IMR-90 (cell line): ENCODE measurements at regions not wholly inside any gene's neighbourhood (a gene's known extent, or its start where the extent isn't known, plus 50 kb on each side); places are given as distances from the start of the nearest gene placed in this dataset.

Experiments
- ATAC-seq: fragments of 200-7000 bp; cut with Tn5 transposase; 2 replicates; pipeline ENCODE4 v1.9.1; 2020; ENCODE audit warnings: low read depth, mild to moderate bottlenecking, moderate library complexity
- BruUV-seq: library from RNA; stranded (reverse); fragments of 400-500 nt; replicated peaks from 2 replicates; lab custom pipeline; 2021; lab: Mats Ljungman, UMichigan
- CTCF ChIA-PET: fragments of 300-600 bp; formaldehyde crosslinking; extraction: SDS; loops from one replicate; lab custom pipeline; 2021; ENCODE audit warnings: antibody characterized with exemption; lab: Yijun Ruan, JAX
- POLR2A ChIA-PET: fragments of 300-600 bp; sonication (Branson Sonifier 250); formaldehyde crosslinking; loops from one replicate; lab custom pipeline; 2022; ENCODE audit warnings: antibody characterized with exemption; ENCODE audit not compliant: unreplicated experiment; lab: Charles Lee
- DNase-seq: peaks from one replicate; pipeline ENCODE4 v3.0.0; 2013
- H2AFZ ChIP-seq: replicated peaks from 2 replicates; pipeline ENCODE3; 2013; ENCODE audit warnings: low read length, mild to moderate bottlenecking; ENCODE audit not compliant: poor library complexity
- H2AK5ac ChIP-seq: 2 replicates; pipeline ENCODE4 v1.6.1; 2013; ENCODE audit warnings: low read depth, low read length, inconsistent platforms
- H2AK9ac ChIP-seq: replicated peaks from 2 replicates; pipeline ENCODE3; 2013; ENCODE audit warnings: mild to moderate bottlenecking, low read depth, low read length, moderate library complexity; ENCODE audit not compliant: poor library complexity
- H2BK120ac ChIP-seq: 2 replicates; pipeline ENCODE4 v1.6.1; 2013; ENCODE audit warnings: low read depth, low read length, inconsistent platforms
- H2BK15ac ChIP-seq: 3 replicates; pipeline ENCODE4 v1.6.1; 2013; ENCODE audit warnings: low read depth, low read length, inconsistent platforms
- H2BK20ac ChIP-seq: 2 replicates; pipeline ENCODE4 v1.6.1; 2013; ENCODE audit warnings: low read depth, mild to moderate bottlenecking, inconsistent platforms, low read length, moderate library complexity
- H2BK5ac ChIP-seq: 2 replicates; pipeline ENCODE4 v1.6.1; 2013; ENCODE audit warnings: mild to moderate bottlenecking, low read depth, low read length, inconsistent platforms; ENCODE audit not compliant: poor library complexity, severe bottlenecking
- H3K14ac ChIP-seq: replicated peaks from 2 replicates; pipeline ENCODE4 v1.6.1; 2013; ENCODE audit warnings: low read depth, low read length, inconsistent platforms
- H3K18ac ChIP-seq: 2 replicates; pipeline ENCODE4 v1.6.1; 2013; ENCODE audit warnings: low read depth, low read length, control low read depth
- H3K23ac ChIP-seq: 2 replicates; pipeline ENCODE4 v1.6.1; 2013; ENCODE audit warnings: low read depth, low read length, inconsistent platforms
- H3K27ac ChIP-seq: 2 replicates; pipeline ENCODE4 v1.5.1; 2013; ENCODE audit warnings: mild to moderate bottlenecking, control low read depth, low read length; ENCODE audit not compliant: insufficient read depth
- H3K27me3 ChIP-seq: 2 replicates; pipeline ENCODE4 v1.6.1; 2013; ENCODE audit warnings: low read length; ENCODE audit not compliant: control insufficient read depth, insufficient read depth
- H3K36me3 ChIP-seq: 2 replicates; pipeline ENCODE4 v1.6.1; 2013; ENCODE audit warnings: low read length, mixed read lengths; ENCODE audit not compliant: control insufficient read depth, insufficient read depth
- H3K4ac ChIP-seq: 2 replicates; pipeline ENCODE4 v1.6.1; 2013; ENCODE audit warnings: low read depth, low read length, inconsistent platforms
- H3K4me1 ChIP-seq: 2 replicates; pipeline ENCODE4 v1.6.1; 2013; ENCODE audit warnings: low read length, mixed read lengths; ENCODE audit not compliant: control insufficient read depth, insufficient read depth
- H3K4me2 ChIP-seq: 2 replicates; pipeline ENCODE4 v1.6.1; 2013; ENCODE audit warnings: low read depth, mild to moderate bottlenecking, control low read depth, low read length, moderate library complexity
- H3K4me3 ChIP-seq: 2 replicates; pipeline ENCODE4 v1.5.1; 2013; ENCODE audit warnings: low read depth, mild to moderate bottlenecking, control low read depth, low read length, moderate library complexity; ENCODE audit not compliant: insufficient read depth
- H3K56ac ChIP-seq: 2 replicates; pipeline ENCODE4 v1.6.1; 2013; ENCODE audit warnings: low read length, inconsistent platforms; ENCODE audit not compliant: insufficient read depth; ENCODE audit errors: extremely low read depth
- H3K79me1 ChIP-seq, 2 experiments: 2 replicates each; pipeline ENCODE4 v1.6.1; 2013; ENCODE audit warnings: low read length in 2 of 2, inconsistent platforms in 1 of 2, low read depth in 1 of 2
- H3K9ac ChIP-seq: 2 replicates; pipeline ENCODE4 v1.6.1; 2013; ENCODE audit warnings: low read depth, low read length, control low read depth
- H3K9me1 ChIP-seq: 2 replicates; pipeline ENCODE4 v1.6.1; 2013; ENCODE audit warnings: low read length, inconsistent platforms; ENCODE audit not compliant: insufficient read depth
- H3K9me3 ChIP-seq: 2 replicates; pipeline ENCODE4 v1.6.1; 2013; ENCODE audit warnings: low read length; ENCODE audit not compliant: control insufficient read depth, insufficient read depth
- H4K20me1 ChIP-seq: 2 replicates; pipeline ENCODE4 v1.6.1; 2013; ENCODE audit warnings: low read length, inconsistent platforms; ENCODE audit not compliant: insufficient read depth
- H4K5ac ChIP-seq: 2 replicates; pipeline ENCODE4 v1.6.1; 2013; ENCODE audit warnings: mild to moderate bottlenecking, low read depth, low read length, control low read depth
- H4K8ac ChIP-seq, 2 experiments: 2 replicates each; pipeline ENCODE4 v1.6.1; 2013; ENCODE audit warnings: low read depth in 2 of 2, low read length in 2 of 2, control low read depth in 1 of 2, inconsistent platforms in 1 of 2
- H4K91ac ChIP-seq: 2 replicates; pipeline ENCODE4 v1.6.1; 2013; ENCODE audit warnings: low read depth, low read length, inconsistent platforms; ENCODE audit not compliant: insufficient read depth
- FOS ChIP-seq: fragments of 150-350 bp; IDR thresholded peaks from 2 replicates; pipeline ENCODE4 v1.6.1; 2016; ENCODE audit warnings: low read depth, low read length
- RFX5 ChIP-seq: IDR thresholded peaks from 2 replicates; pipeline ENCODE4 v1.8.0; 2012; ENCODE audit warnings: low read depth, mild to moderate bottlenecking, low read length, moderate library complexity
- WGBS, 2 experiments: methylation state at CpG; one replicate each; pipeline versions ENCODE4 v1.1.5 to v1.1.7; 2013; ENCODE audit warnings: missing lambda C conversion rate in 2 of 2; ENCODE audit not compliant: insufficient read length in 1 of 2; ENCODE audit errors: extremely low coverage in 2 of 2; 5-methylcytosine and 5-hydroxymethylcytosine counted together
- dilution Hi-C: fragments of 300-500 bp; cut with HindIII; formaldehyde crosslinking; loops from one replicate; pipeline ENCODE4 v1.14.3; 2018; ENCODE audit warnings: low sequenced_read_pairs; ENCODE audit not compliant: unreplicated experiment
- in situ Hi-C: fragments of 300-500 bp; cut with MboI; formaldehyde crosslinking; loops from 3 replicates; pipeline ENCODE4 v1.14.3; 2019; ENCODE audit warnings: low sequenced_read_pairs, inconsistent platforms, mixed read lengths
- intact Hi-C: fragments of 100-400 bp; cut with micrococcal nuclease; formaldehyde crosslinking; loops from 2 replicates; pipeline ENCODE4 v1.10.0; 2022
- TF ChIP-seq, protein P1 (sequence below): fragments of 150-350 bp; IDR thresholded peaks from 2 replicates; pipeline ENCODE4 v1.6.1; 2017; ENCODE audit warnings: mild to moderate bottlenecking, antibody characterized with exemption, low read length, low read depth

DNA sequence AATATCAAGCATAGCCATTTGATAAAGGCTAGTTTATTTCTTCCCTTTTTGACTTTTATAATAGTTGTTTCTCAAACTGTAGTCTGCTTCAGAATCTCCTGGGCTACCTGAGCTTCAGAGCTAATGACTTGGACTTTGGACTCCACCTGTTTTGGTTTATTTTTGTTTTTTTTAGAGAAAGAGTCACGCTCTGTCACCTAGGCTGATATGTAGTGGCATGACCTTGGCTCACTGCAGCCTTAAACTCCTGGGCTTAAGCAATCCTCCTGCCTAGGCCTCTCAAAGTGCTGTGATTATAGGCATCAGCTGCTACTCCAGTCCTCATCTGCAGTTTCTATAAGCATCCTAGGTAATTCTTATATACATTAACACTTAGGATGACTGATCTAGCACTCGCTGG is 90.5 kb downstream of the DDIT4L start:
- Histone ChIP-seq H3K4me2 (no peak overlapping the region), H3K27ac (no peak overlapping the region), H4K91ac (no peak overlapping the region), H2BK20ac (no peak overlapping the region), H3K36me3 (no peaks in the 10 kb centered on the region), H3K9me1 (no peaks in the 10 kb centered on the region), H4K8ac (no peak overlapping the region), H3K14ac (no peak overlapping the region), H3K27me3 (no peaks in the 10 kb centered on the region; the same call in 1 of the 2 replicates), H3K23ac (no peak overlapping the region), H3K4me1 (no peaks in the 10 kb centered on the region), H3K79me1 (no peaks in the 10 kb centered on the region), H2AK9ac (no peak overlapping the region), H2BK5ac (no peak overlapping the region), H3K9ac (no peak overlapping the region), H4K20me1 (no peaks in the 10 kb centered on the region), H3K18ac (no peak overlapping the region), H3K9me3 (no peaks in the 10 kb centered on the region), H2BK120ac (no peak overlapping the region), H3K4ac (no peak overlapping the region), H4K5ac (no peak overlapping the region), H2AFZ (no peak overlapping the region), H3K4me3 (no peak overlapping the region), H2BK15ac (no peak overlapping the region), H3K56ac (no peak overlapping the region), H2AK5ac (no peak overlapping the region)
- dilution Hi-C loops (no loop called here), intact Hi-C loops (loop anchor here (5.0 to 10.0 kb wide), 3 partner anchors 102 to 1635 kb away; no protein-coding TSS in a partner anchor), in situ Hi-C loops (no loop called here)
- ChIA-PET CTCF (no interaction called here), POLR2A (no interaction called here)
- no peak for TF ChIP-seq RFX5
- TF ChIP-seq, protein P1, sequence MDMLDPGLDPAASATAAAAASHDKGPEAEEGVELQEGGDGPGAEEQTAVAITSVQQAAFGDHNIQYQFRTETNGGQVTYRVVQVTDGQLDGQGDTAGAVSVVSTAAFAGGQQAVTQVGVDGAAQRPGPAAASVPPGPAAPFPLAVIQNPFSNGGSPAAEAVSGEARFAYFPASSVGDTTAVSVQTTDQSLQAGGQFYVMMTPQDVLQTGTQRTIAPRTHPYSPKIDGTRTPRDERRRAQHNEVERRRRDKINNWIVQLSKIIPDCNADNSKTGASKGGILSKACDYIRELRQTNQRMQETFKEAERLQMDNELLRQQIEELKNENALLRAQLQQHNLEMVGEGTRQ: no peak
- no peak for TF ChIP-seq FOS
- no TSS peak for BruUV-seq
- no peak for ATAC-seq
- DNase-seq: no peak
- no CpG with 5 or more reads among the region's 2 CpGs for WGBS, 2 experiments
